GM12864 (cell line): ENCODE measurements at regions not wholly inside any gene's neighbourhood (a gene's known extent, or its start where the extent isn't known, plus 50 kb on each side); places are given as distances from the start of the nearest gene placed in this dataset.

Experiments used
- DNase-seq: peaks from one replicate; pipeline ENCODE4 v3.0.0-alpha.2; 2011; ENCODE audit warnings: low read depth
- H3K4me3 ChIP-seq: 2 replicates; pipeline ENCODE4 v1.5.1; 2011; ENCODE audit warnings: mild to moderate bottlenecking, low read depth, low read length, control low read depth
- TF ChIP-seq, protein P1 (sequence below): IDR thresholded peaks from 2 replicates; pipeline ENCODE4 v1.5.1; 2011; ENCODE audit warnings: low read depth, mild to moderate bottlenecking, moderate library complexity, low read length, control low read depth, inconsistent platforms; ENCODE audit errors: missing control alignments

GRCh38 chr11:23840872-23841271 lies 656.0 kb upstream of the LUZP2 start:
- no peak for DNase-seq
- TF ChIP-seq, protein P1, sequence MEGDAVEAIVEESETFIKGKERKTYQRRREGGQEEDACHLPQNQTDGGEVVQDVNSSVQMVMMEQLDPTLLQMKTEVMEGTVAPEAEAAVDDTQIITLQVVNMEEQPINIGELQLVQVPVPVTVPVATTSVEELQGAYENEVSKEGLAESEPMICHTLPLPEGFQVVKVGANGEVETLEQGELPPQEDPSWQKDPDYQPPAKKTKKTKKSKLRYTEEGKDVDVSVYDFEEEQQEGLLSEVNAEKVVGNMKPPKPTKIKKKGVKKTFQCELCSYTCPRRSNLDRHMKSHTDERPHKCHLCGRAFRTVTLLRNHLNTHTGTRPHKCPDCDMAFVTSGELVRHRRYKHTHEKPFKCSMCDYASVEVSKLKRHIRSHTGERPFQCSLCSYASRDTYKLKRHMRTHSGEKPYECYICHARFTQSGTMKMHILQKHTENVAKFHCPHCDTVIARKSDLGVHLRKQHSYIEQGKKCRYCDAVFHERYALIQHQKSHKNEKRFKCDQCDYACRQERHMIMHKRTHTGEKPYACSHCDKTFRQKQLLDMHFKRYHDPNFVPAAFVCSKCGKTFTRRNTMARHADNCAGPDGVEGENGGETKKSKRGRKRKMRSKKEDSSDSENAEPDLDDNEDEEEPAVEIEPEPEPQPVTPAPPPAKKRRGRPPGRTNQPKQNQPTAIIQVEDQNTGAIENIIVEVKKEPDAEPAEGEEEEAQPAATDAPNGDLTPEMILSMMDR, result no peak
- no peak overlapping the region for H3K4me3 ChIP-seq

- TF ChIP-seq, protein P1, result no peak
- DNase-seq, result no peak
- H3K4me3 ChIP-seq, result no peak overlapping the region
Measured at GRCh38 chr11:23846902-23847422, 649.9 kb upstream of the LUZP2 start.

DNA sequence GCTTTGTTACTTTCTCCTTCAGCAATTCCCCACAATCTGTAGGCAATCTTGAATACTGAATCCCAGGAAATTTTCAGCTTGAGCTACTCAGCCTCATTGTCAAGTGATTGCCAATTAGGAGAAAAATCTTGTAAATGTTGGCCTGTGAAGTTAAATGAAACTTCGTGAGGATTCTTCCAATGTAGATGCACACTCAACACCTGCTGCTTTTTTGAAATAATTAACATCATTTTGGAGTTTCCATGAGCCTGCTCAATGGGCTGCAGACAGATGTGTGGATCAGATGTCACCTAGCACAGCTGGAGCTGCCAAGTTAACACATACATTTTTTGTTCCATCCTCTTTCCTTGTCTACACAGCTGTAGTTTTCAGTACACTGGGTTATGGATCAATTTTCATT lies 645.6 kb upstream of the LUZP2 start:
- DNase-seq, result no peak
- no peak overlapping the region for H3K4me3 ChIP-seq

GRCh38 chr11:23856654-23857053 lies 640.2 kb upstream of the LUZP2 start:
- TF ChIP-seq, protein P1, result no peak
- DNase-seq, result no peak
- H3K4me3 ChIP-seq, result no peak overlapping the region

More for the DNA sequence above, 645.6 kb upstream of the LUZP2 start:
- TF ChIP-seq, protein P1, result no peak

GRCh38 chr11:23859087-23859486 lies 637.8 kb upstream of the LUZP2 start:
- H3K4me3 ChIP-seq, result no peak overlapping the region
- TF ChIP-seq, protein P1, result no peak
- no peak for DNase-seq

GRCh38 chr11:23861615-23862014 lies 635.2 kb upstream of the LUZP2 start:
- TF ChIP-seq, protein P1, result no peak
- H3K4me3 ChIP-seq, result no peak overlapping the region
- DNase-seq, result no peak

- DNase-seq, result no peak
Measured at GRCh38 chr11:23865341-23865975, 631.4 kb upstream of the LUZP2 start.

More at GRCh38 chr11:23865341-23865975, 631.4 kb upstream of the LUZP2 start:
- TF ChIP-seq, protein P1, result no peak
- no peak overlapping the region for H3K4me3 ChIP-seq
